Upper lobe of left lung (tissue), 4 donors: ENCODE measurements at regions not wholly inside any gene's neighbourhood (a gene's known extent, or its start where the extent isn't known, plus 50 kb on each side); places are given as distances from the start of the nearest gene placed in this dataset.

Experiments
- CTCF ChIP-seq, 6 experiments: fragments of 450-650 bp in 4 of 6; fragments of 200-600 bp in 2 of 6; sonication (generic) in 2 of 6; IDR thresholded peaks; one replicate each; pipeline ENCODE4 v1.5.1; 2016 to 2019; ENCODE audit warnings: antibody characterized with exemption in 6 of 6
- EP300 ChIP-seq, 4 donors: sonication (generic); formaldehyde crosslinking; IDR thresholded peaks; one replicate each; pipeline ENCODE4 v1.5.1; 2017; ENCODE audit warnings: antibody characterized with exemption in 4 of 4, control low read depth in 2 of 4
- POLR2A ChIP-seq, 4 donors: fragments of 450-650 bp; IDR thresholded peaks; one replicate each; pipeline ENCODE4 v1.5.1; 2016 to 2017; ENCODE audit warnings: antibody characterized with exemption in 4 of 4, mild to moderate bottlenecking in 2 of 4
- POLR2AphosphoS5 ChIP-seq, 2 donors: sonication (generic); formaldehyde crosslinking; IDR thresholded peaks; one replicate each; pipeline ENCODE4 v1.5.1; 2017; ENCODE audit warnings: antibody characterized with exemption in 2 of 2

DNA sequence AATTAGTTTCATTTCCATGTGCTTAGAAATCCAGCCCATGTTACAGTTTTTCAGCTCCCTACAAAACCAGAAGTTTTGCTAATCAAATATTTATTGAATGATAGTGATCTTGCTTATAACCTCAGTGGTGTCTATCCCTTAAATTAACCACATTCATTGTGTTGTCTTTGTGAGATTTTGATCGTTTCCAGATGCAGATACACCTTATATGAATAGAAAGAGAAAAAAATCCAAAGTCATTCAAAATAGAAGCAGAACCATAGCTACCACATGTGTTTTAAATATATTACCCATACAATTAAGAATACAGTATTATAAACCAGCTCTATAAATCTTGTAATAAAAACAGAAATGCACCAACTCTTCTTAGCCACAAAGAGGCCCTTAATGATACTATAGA is 60.6 kb upstream of the RREB1 start:
- TF ChIP-seq POLR2AphosphoS5 (IDR thresholded peaks at IDR 0.05): no peak
- TF ChIP-seq CTCF (IDR thresholded peaks at IDR 0.05): no peak
- TF ChIP-seq POLR2A (IDR thresholded peaks at IDR 0.05): no peak
- no peak for TF ChIP-seq EP300 (IDR thresholded peaks at IDR 0.05)
